Endodermal cell (in vitro differentiated cells): ENCODE measurements at regions not wholly inside any gene's neighbourhood (a gene's known extent, or its start where the extent isn't known, plus 50 kb on each side); places are given as distances from the start of the nearest gene placed in this dataset.

Experiments used
- DNase-seq: peaks from one replicate; pipeline ENCODE4 v3.0.0-alpha.2; 2017
- H3K27ac ChIP-seq: 2 replicates; pipeline ENCODE4 v1.5.1; 2013; ENCODE audit warnings: mild to moderate bottlenecking, low read depth, low read length, moderate library complexity
- H3K27me3 ChIP-seq: 2 replicates; pipeline ENCODE4 v1.6.1; 2013; ENCODE audit warnings: mild to moderate bottlenecking, low read length, moderate library complexity; ENCODE audit not compliant: insufficient read depth, control insufficient read depth, poor library complexity, severe bottlenecking
- H3K36me3 ChIP-seq: 2 replicates; pipeline ENCODE4 v1.7.0; 2013; ENCODE audit warnings: mild to moderate bottlenecking, low read length, moderate library complexity; ENCODE audit not compliant: control insufficient read depth, insufficient read depth
- H3K4me1 ChIP-seq: one replicate; pipeline ENCODE4 v1.7.0; 2013; ENCODE audit warnings: low read length; ENCODE audit not compliant: control insufficient read depth, insufficient read depth
- H3K4me3 ChIP-seq: 2 replicates; pipeline ENCODE4 v1.5.1; 2013; ENCODE audit warnings: mild to moderate bottlenecking, low read length, moderate library complexity
- H3K9ac ChIP-seq: 2 replicates; pipeline ENCODE4 v1.6.1; 2013; ENCODE audit warnings: mild to moderate bottlenecking, low read length, moderate library complexity; ENCODE audit not compliant: poor library complexity, severe bottlenecking; ENCODE audit errors: extremely low read depth
- H3K9me3 ChIP-seq: 2 replicates; pipeline ENCODE4 v1.6.1; 2013; ENCODE audit warnings: mild to moderate bottlenecking, low read length, moderate library complexity; ENCODE audit not compliant: control insufficient read depth
- H3K27ac Mint-ChIP-seq: 2 replicates; pipeline ENCODE4 v1.8.0; 2020; ENCODE audit warnings: mixed read lengths
- H3K27me3 Mint-ChIP-seq: 2 replicates; pipeline ENCODE4 v1.8.0; 2021; ENCODE audit warnings: mild to moderate bottlenecking, mixed read lengths; ENCODE audit not compliant: insufficient read depth
- H3K36me3 Mint-ChIP-seq: 2 replicates; pipeline ENCODE4 v1.8.0; 2020; ENCODE audit warnings: low read depth, mixed read lengths
- H3K4me1 Mint-ChIP-seq: 2 replicates; pipeline ENCODE4 v1.8.0; 2020; ENCODE audit warnings: mixed read lengths
- H3K4me3 Mint-ChIP-seq: 2 replicates; pipeline ENCODE4 v1.8.0; 2020; ENCODE audit warnings: mild to moderate bottlenecking, moderate library complexity, mixed read lengths
- H3K9me3 Mint-ChIP-seq: 2 replicates; pipeline ENCODE4 v1.8.0; 2020; ENCODE audit warnings: mild to moderate bottlenecking, mixed read lengths
- WGBS, 2 experiments: methylation state at CpG; one replicate each; pipeline versions ENCODE4 v1.1.5 to v1.1.7; 2013; ENCODE audit warnings: missing lambda C conversion rate in 2 of 2, mixed read lengths in 1 of 2; ENCODE audit not compliant: insufficient coverage in 1 of 2, insufficient read length in 1 of 2; 5-methylcytosine and 5-hydroxymethylcytosine counted together
- TF ChIP-seq, protein P1 (sequence below): fragments of 200-600 bp; sonication (generic); conservative IDR thresholded peaks from 2 replicates; pipeline ENCODE4 v1.5.0; 2021; ENCODE audit warnings: antibody characterized with exemption, mild to moderate bottlenecking

- Histone ChIP-seq H3K4me1 (peaks cover 7% of the 10 kb centered on the region), H3K36me3 (no peaks in the 10 kb centered on the region), H3K9me3 (no peaks in the 10 kb centered on the region), H3K27ac (no peak overlapping the region), H3K9ac (no peak overlapping the region), H3K4me3 (no peak overlapping the region), H3K27me3 (no peaks in the 10 kb centered on the region)
- H3K4me1 Mint-ChIP-seq = peaks cover 4% of the 10 kb centered on the region
- H3K27ac Mint-ChIP-seq = no peak overlapping the region
- peaks cover 10% of the 10 kb centered on the region for H3K27me3 Mint-ChIP-seq
- H3K4me3 Mint-ChIP-seq = no peak overlapping the region
- TF ChIP-seq, protein P1, sequence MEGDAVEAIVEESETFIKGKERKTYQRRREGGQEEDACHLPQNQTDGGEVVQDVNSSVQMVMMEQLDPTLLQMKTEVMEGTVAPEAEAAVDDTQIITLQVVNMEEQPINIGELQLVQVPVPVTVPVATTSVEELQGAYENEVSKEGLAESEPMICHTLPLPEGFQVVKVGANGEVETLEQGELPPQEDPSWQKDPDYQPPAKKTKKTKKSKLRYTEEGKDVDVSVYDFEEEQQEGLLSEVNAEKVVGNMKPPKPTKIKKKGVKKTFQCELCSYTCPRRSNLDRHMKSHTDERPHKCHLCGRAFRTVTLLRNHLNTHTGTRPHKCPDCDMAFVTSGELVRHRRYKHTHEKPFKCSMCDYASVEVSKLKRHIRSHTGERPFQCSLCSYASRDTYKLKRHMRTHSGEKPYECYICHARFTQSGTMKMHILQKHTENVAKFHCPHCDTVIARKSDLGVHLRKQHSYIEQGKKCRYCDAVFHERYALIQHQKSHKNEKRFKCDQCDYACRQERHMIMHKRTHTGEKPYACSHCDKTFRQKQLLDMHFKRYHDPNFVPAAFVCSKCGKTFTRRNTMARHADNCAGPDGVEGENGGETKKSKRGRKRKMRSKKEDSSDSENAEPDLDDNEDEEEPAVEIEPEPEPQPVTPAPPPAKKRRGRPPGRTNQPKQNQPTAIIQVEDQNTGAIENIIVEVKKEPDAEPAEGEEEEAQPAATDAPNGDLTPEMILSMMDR = no peak
- H3K9me3 Mint-ChIP-seq = no peaks in the 10 kb centered on the region
- no peak for DNase-seq
- no peaks in the 10 kb centered on the region for H3K36me3 Mint-ChIP-seq
- WGBS, 2 experiments = 94 to 95% methylated on average over 2 of the region's 2 CpGs
Observed at GRCh38 chr18:22517356-22517755, 99.6 kb upstream of the CTAGE1 start.

DNA sequence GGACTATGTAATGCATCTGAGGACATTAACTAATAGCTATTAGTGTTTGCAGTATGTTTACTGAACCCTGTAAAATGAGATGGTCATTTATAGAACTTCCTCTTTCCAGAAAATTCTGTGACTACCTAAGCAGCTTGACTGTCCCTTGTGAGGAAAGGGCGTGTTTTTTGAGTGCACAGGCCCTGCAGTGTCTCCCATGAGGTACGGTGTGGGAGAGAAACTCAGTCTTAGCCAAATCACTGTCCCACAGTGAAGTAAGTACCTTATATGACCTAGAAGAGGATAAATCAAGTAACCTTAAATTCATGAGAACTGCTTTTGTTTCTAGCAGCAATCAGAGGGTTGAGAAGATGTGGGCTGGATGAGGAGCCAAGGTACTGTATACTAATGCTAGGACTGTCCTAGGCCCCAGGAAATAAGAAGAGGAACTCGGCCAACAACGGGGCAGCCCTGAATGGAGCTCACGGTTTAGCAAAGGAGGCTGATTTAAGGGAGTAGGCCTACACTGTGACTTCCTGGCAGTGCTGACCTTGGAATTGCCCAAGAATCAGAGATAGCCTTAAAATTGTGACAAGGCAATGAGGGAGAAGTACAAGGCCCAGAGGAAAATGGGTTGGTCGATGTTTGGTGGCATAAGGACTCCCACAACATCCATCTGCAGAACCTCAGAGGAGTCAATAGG lies 103.5 kb upstream of the CTAGE1 start:
- Mint-ChIP-seq H3K27me3 (peaks cover 11% of the 10 kb centered on the region), H3K4me1 (peaks cover 4% of the 10 kb centered on the region), H3K27ac (no peak overlapping the region), H3K9me3 (no peaks in the 10 kb centered on the region), H3K4me3 (no peak overlapping the region), H3K36me3 (no peaks in the 10 kb centered on the region)
- no peaks in the 10 kb centered on the region for H3K9me3 ChIP-seq
- peaks cover 7% of the 10 kb centered on the region for H3K4me1 ChIP-seq
- H3K4me3 ChIP-seq = no peak overlapping the region
- H3K9ac ChIP-seq = no peak overlapping the region
- H3K27ac ChIP-seq = no peak overlapping the region
- TF ChIP-seq, protein P1 = no peak
- no peak for DNase-seq
- no peaks in the 10 kb centered on the region for H3K27me3 ChIP-seq
- WGBS, 2 experiments = 79 to 100% methylated on average over 5 to 6 of the region's 6 CpGs
- H3K36me3 ChIP-seq = no peaks in the 10 kb centered on the region

- H3K27ac Mint-ChIP-seq = no peak overlapping the region
- H3K4me3 Mint-ChIP-seq = no peak overlapping the region
- H3K9me3 Mint-ChIP-seq = peaks cover 2% of the 10 kb centered on the region
- Histone ChIP-seq H3K4me3 (no peak overlapping the region), H3K27ac (no peak overlapping the region), H3K9ac (no peak overlapping the region), H3K9me3 (no peaks in the 10 kb centered on the region), H3K36me3 (no peaks in the 10 kb centered on the region), H3K4me1 (peaks cover 7% of the 10 kb centered on the region), H3K27me3 (no peaks in the 10 kb centered on the region)
- peaks cover 4% of the 10 kb centered on the region for H3K4me1 Mint-ChIP-seq
- no peaks in the 10 kb centered on the region for H3K36me3 Mint-ChIP-seq
- WGBS, 2 experiments = 92 to 100% methylated on average over 1 to 2 of the region's 2 CpGs
- TF ChIP-seq, protein P1 = no peak
- DNase-seq = no peak
- peaks cover 11% of the 10 kb centered on the region for H3K27me3 Mint-ChIP-seq
Observed at GRCh38 chr18:22523481-22523880, 105.8 kb upstream of the CTAGE1 start.
